ENCODE measurements at regions not wholly inside any gene's neighbourhood (a gene's known extent, or its start where the extent isn't known, plus 50 kb on each side); places are given as distances from the start of the nearest gene placed in this dataset.

DNA sequence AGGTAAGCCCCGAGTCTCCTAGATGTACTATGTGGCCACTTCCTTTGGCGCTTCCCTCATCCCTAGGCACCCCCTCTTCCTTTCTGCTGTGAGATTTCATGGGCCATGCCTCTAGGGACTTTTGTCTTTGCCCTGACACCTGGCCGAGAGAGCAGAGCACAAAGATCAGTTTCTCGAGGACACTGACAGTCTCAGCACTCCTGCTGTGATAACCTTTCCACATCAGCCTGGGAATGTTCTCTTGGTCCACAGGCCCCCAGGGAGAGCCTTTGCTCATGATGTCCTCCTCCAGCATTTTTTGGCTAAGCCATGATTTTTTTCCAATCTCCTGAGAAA is 127.0 kb upstream of the CPEB4 start:
- no peaks in the 10 kb centered on the region for H3K23me2 ChIP-seq (ENCODE audit: insufficient read length, low read depth, low read length, poor library complexity, severe bottlenecking)
- no peak overlapping the region for H2BK15ac ChIP-seq (ENCODE audit: low read depth, low read length)
- Mint-ChIP-seq H3K27ac (no peak overlapping the region), H3K36me3 (ENCODE audit: insufficient read depth in 1 of 3, low read depth in 3 of 3) (no peaks in the 10 kb centered on the region), H3K27me3 (ENCODE audit: low read depth) (peaks cover 18% of the 10 kb centered on the region), H3K4me1 (peaks cover 19% of the 10 kb centered on the region in 2 experiments), H3K9me3 (no peaks in the 10 kb centered on the region), H3K4me3 (no peak overlapping the region)
- H4K20me1 ChIP-seq (ENCODE audit: control insufficient read depth, insufficient read depth, insufficient read length), result no peaks in the 10 kb centered on the region
- WGBS (ENCODE audit: extremely low coverage, insufficient read length, low lambda C conversion rate), result no CpG with 5 or more reads among the region's 4 CpGs
- peaks cover 2% of the 10 kb centered on the region; the same call in 1 of the 2 replicates for H3K4me1 ChIP-seq (ENCODE audit: insufficient read depth, low read length)
- no peaks in the 10 kb centered on the region for H3K9me3 ChIP-seq (ENCODE audit: control insufficient read depth, low read depth, low read length)
- H4K5ac ChIP-seq (ENCODE audit: insufficient read length, low read depth, low read length), result no peak overlapping the region
- no peak overlapping the region for H3K18ac ChIP-seq (ENCODE audit: insufficient read length, low read depth, low read length)
- no peak overlapping the region for H3K23ac ChIP-seq (ENCODE audit: insufficient read length, low read depth, low read length)
- H2AFZ ChIP-seq (ENCODE audit: low read length), result no peak overlapping the region
- no peak overlapping the region for H2BK20ac ChIP-seq (ENCODE audit: low read depth, low read length, poor library complexity, severe bottlenecking)
- DNase-seq, result no peak
- no peak overlapping the region for H2BK12ac ChIP-seq (ENCODE audit: insufficient read length, low read depth, low read length)
- no peak overlapping the region for H3K4ac ChIP-seq (ENCODE audit: low read depth, low read length)
- no peaks in the 10 kb centered on the region; the same call in 1 of the 2 replicates for H3K27me3 ChIP-seq (ENCODE audit: insufficient read depth, low read length)
- no peak overlapping the region for H2AK5ac ChIP-seq (ENCODE audit: insufficient read length, low read length)
- H3K4me2 ChIP-seq (ENCODE audit: insufficient read depth, insufficient read length, low read length), result no peak overlapping the region
- no peak overlapping the region for H3T11ph ChIP-seq (ENCODE audit: low read length)
- TF ChIP-seq, protein P1, sequence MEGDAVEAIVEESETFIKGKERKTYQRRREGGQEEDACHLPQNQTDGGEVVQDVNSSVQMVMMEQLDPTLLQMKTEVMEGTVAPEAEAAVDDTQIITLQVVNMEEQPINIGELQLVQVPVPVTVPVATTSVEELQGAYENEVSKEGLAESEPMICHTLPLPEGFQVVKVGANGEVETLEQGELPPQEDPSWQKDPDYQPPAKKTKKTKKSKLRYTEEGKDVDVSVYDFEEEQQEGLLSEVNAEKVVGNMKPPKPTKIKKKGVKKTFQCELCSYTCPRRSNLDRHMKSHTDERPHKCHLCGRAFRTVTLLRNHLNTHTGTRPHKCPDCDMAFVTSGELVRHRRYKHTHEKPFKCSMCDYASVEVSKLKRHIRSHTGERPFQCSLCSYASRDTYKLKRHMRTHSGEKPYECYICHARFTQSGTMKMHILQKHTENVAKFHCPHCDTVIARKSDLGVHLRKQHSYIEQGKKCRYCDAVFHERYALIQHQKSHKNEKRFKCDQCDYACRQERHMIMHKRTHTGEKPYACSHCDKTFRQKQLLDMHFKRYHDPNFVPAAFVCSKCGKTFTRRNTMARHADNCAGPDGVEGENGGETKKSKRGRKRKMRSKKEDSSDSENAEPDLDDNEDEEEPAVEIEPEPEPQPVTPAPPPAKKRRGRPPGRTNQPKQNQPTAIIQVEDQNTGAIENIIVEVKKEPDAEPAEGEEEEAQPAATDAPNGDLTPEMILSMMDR (conservative IDR thresholded peaks at IDR 0.05), result no peak
- no peak overlapping the region for H2BK120ac ChIP-seq (ENCODE audit: low read depth, low read length, poor library complexity, severe bottlenecking)
- no peak overlapping the region for H3K14ac ChIP-seq (ENCODE audit: insufficient read depth, low read length)
- no peak overlapping the region for H4K8ac ChIP-seq (replicated peaks; ENCODE audit: insufficient read length, low read depth, low read length)
- H3K79me1 ChIP-seq (ENCODE audit: insufficient read depth, low read depth, low read length, poor library complexity, severe bottlenecking), result no peaks in the 10 kb centered on the region
- no peak overlapping the region for H3K9ac ChIP-seq (ENCODE audit: extremely low read depth, insufficient read length, low read length)
- no peak overlapping the region for H2BK5ac ChIP-seq (ENCODE audit: insufficient read length, low read length)
- no peak overlapping the region for H3K27ac ChIP-seq (ENCODE audit: insufficient read length, low read depth, low read length)
- no peaks in the 10 kb centered on the region for H3K79me2 ChIP-seq (ENCODE audit: insufficient read depth, low read length)
- no peak overlapping the region for H4K91ac ChIP-seq (ENCODE audit: insufficient read length, low read depth, low read length)
- no peak overlapping the region for H3K56ac ChIP-seq (ENCODE audit: insufficient read length, low read depth, low read length)

Measured in H9 (cell line).